ENCODE measurements at regions not wholly inside any gene's neighbourhood (a gene's known extent, or its start where the extent isn't known, plus 50 kb on each side); places are given as distances from the start of the nearest gene placed in this dataset.
"Not testable (repeated sequence)": the region's sequence is repeated elsewhere in the genome, so short reads cannot be mapped to it uniquely, and the experiment has no call there.

DNA sequence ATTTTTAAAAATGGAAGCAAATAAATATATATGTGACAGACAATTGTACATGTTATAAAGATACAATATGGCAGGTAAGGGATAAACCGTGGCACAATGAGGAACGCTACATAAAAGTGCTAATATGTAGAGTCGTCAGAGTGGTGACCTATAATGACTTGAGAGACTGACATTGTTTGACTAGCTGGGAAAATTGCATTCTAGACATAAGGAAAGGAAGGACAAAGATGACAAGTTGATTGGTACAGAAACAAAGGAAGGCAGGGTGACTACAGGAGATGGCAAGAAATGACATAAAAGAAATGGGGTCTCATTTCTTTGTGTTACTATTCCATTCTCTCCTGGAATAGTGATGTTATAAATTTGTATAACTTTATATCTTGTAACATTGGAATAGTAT lies 420.4 kb downstream of the DSC3 start:
- no peak for DNase-seq

DNA sequence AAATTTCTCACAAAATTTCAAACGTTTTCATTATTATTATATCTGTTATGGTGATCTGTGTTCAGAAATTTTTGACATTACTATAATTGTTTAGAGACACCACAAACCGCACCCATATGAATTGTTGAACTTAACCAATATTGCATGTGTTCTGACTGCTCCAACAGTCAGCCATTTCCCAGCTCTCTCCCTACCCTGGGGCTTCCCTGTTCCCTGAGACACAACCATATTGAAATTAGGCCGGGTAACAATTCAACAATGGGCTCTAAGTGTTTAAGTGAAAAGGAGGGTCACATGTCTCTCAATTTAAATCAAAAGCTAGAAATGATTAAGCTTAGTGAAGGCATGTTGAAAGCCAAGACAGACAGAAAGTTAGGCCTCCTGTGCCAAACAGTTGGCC lies 424.0 kb downstream of the DSC3 start:
- no peak for DNase-seq

DNA sequence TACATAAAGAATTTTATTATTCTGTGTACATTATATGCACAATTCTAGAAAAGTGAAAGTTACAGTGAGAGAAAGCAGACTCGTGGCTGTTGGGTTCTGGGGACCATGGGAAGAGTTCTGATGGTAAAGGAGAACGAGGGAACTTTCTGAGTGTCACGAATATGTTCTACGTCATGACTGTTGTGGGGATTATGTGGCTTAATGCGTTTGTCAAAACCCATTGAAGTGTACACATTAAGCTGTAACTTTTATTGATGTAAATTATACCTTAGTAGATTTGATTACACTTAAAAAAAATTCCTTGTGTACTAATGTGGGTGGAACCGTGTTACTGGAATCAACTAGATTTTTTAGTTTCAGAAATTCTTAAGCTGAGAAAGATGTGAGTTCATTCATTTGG lies 426.1 kb downstream of the DSC3 start:
- DNase-seq = no peak

DNA sequence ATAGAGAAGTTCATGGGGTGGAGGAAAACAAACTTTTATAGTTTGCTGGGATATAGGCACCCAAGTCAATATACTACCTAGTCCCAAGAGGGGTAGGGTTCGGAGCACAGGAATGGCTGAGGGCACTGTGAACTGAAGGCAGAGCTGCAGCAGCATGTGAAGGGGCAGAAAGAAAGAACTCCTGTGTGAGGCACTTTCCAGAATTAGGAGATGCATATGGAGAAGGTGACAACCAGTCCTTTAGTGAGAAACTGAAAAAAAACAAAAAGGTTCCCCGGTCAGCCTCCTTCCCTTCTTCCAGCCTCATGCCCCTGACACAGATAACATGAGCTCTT lies 429.1 kb downstream of the DSC3 start:
- no peak for DNase-seq

DNA sequence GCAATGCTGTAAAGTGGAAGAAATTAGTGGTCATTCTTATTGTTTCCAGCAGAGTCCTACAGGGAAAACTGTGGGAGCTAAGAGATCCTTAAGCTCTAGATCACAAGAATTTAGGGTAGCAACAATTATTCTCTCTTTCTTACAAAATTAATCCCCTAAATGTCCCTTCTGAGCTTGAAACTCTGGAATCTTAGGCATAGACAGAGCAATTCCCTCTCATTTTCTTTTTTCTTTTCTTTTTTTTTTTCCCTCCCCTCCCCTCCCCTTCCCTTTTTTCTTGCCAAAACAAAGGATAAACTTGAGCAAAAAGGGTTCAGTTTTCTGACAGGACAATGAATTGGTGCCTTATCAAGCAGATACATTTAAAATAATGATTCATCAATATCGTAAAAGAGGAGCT lies 441.0 kb downstream of the DSC3 start:
- no peak for DNase-seq

DNA sequence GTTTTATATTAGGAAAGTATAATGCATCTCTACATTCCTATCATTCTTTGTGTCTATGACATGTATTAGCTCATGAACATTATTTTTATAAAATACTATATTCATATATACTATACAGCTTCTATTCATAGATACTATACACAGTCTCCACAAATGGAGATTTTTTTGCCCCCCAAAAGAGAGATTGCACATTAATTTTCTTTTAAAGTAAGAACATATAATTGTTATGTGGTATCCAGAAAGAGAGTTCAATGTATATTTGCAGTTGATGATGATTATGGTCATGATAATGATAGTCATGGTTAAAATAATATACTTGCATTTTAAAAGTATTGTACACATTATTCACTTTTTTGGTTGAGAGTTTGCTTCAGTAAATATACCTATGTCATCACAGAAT lies 445.3 kb downstream of the DSC3 start:
- DNase-seq = no peak

DNA sequence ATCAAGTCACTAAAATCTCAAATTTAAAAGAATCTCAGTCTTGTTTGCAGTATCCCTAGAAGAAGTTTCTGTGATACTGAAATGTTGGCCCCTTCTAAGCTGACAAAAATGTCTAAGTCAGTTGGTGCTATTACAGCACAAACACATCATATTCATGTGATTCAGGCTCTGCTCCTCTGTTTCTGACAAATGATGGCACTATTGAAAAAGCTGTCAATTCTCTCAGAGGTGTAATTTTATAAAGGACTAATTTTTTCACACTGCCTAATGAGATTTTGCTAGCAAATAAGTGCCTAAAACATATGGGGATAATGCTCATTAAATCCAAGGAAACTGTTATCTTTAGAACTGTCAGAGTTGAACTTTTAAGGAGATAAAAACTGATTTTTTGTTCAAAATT lies 445.9 kb downstream of the DSC3 start:
- no peak for DNase-seq

DNA sequence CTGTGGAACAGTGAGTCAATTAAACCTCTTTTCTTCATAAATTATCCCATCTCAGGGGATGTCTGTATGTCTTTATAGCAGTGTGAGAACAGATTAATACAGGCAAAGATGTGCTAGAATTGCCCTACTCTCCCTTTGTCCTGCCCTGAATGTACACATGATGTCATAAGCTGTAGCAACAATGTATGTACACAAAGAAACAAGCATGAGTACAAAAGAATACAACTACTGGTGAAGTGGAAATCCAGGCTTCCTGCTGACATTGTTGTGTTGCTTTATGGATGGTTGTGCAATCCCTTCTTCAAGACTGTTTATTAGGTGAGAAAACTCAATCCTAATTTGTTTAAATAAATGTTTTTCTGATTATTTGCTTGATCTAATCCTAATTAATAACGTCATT lies 446.6 kb downstream of the DSC3 start:
- DNase-seq = no peak

DNA sequence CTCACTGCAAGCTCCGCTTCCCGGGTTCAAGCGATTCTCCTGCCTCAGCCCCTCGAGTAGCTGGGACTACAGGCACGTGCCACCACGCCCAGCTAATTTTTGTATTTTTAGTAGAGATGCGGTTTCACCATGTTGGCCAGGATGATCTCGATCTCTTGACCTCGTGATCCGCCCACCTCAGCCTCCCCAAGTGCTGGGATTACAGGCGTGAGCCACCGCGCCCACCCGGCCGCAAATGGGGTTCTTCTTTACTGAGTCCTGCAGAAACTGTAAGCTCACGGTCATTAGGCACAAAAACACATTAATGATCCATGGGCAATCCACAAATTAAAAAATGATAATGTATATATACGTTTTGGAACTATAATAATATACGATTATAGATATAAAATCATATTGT lies 447.6 kb downstream of the DSC3 start:
- not testable (repeated sequence) for DNase-seq

DNA sequence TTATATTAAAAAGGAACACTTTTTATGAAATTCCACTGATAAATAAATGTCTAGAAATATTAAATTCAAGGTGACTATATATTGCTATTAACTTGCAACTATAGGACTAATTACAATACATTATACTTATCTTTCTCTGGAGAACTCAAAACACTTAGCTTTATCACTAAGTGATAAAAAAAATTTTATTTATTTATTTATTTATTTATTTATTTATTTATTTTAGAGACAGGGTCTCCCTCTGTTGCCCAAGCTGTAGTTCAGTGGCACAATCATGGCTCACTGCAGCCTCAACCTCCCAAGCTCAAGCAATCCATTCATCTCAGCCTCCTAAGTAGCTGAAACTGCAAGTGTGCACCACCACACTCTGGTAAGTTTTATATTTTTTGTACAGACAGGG lies 451.1 kb downstream of the DSC3 start:
- DNase-seq = no peak

DNA sequence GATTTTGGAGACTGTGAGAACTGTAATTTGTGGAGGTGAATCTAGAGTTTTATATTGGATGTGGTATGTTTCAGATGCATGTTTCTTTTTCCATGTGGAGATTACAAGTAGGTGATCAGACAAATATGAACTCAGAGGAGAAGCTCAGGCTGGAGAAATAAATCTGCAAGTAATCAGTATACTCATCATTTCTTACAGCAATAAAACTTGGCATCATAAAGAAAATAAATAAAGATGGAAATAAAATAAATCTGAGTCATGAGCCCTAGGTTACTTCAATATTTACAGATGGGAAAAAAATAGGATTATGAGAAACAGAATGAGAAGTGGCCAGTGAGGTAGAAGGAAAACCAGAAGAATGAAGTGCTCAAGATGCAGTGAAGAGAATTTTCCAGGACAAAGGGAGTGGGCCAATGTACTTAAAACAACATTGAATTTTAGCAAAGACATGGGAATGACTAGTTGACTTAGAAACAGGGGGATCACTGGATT lies 453.8 kb downstream of the DSC3 start:
- no peak for DNase-seq

DNA sequence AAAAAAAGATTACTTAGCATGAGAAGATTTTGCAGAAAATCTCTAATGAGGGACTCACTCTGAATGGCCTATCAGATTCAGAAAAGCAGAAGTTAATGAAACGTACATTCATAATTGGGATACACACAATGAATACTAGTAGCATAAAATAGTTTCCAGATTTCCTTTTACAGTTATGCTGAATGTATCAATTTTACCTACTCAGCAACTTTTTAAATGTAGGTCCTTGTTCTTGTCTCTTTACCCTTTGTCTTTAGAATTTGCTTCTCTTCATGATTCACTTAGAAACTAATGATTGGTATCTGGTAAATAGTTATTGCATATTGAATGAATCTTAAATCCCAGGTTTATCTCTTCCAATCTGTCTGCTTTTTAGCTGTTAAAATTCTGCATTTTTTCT lies 458.8 kb downstream of the DSC3 start:
- no peak for DNase-seq

DNA sequence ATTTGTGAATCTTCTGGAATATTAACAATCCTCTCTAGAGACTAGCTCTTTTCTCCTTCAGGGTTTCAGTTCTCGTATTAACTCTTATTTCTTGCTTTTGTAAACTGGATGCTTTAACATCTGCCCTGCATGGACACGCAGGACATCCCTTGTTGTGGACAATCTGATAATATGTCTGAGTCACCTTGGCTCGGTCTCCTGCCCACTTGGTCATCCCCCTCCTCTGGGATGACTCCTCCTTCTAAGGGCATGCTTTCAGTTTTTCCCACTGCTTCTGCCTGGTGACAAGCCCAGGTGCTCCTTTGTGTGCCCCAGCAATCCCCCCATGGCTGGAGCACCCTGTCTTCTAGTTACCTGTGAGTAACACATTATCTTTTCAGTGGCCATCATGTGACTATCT lies 460.5 kb downstream of the DSC3 start:
- DNase-seq = no peak

DNA sequence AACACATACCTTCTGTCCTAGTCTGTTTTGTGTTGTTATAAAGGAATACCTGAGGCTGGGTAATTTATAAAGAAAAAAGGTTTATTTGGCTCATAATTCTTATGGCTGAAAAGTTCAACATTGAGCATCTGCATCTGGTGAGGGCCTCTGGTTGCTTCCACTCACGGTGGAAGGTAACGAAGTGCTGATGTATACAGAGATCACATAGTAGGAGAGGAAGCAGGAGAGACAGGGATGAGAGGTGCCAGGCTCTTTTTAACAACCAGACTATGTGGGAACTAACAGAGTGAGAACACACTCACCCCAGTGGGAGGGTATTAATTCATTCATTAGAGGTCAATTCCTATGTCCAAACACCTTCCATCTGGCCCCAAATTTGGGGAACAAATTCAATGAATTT lies 463.8 kb downstream of the DSC3 start:
- no peak for DNase-seq

DNA sequence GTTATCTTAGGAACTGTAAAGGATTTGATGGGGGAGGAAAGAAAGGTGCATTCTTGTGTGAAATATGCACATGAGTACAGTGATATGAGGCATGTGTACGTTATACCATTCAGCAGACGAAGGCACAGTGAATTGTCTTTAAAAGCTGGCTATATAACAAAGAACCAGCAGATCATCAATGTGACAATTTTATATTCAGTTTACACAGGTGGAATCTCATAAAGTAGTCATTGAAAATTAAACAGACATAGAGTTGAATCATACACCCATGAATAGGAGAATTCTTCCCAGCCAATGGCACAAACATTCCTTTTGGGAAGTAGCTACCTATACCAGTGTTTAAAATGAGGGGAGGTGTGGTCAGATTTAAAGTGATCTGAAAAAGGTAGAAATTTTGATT lies 470.3 kb downstream of the DSC3 start:
- DNase-seq = no peak

DNA sequence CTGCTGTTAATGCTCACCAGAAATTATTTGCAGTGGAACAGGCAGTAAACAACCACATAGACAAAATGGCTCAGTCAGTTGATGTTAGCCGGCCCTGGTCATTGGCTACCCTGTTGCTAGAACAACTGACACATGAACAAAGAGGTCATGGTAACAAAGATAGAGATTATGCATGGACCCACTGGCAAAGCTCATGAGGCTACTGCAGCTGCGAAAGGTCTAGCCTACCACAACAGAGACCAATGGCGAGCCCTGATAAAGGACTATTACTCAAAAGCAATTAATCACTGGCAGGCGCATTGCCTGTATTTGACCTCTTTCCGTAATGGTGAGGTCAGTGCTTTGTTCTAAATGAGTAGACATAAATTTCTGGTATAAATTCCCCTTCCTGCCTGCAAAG lies 474.2 kb downstream of the DSC3 start:
- DNase-seq = no peak

DNA sequence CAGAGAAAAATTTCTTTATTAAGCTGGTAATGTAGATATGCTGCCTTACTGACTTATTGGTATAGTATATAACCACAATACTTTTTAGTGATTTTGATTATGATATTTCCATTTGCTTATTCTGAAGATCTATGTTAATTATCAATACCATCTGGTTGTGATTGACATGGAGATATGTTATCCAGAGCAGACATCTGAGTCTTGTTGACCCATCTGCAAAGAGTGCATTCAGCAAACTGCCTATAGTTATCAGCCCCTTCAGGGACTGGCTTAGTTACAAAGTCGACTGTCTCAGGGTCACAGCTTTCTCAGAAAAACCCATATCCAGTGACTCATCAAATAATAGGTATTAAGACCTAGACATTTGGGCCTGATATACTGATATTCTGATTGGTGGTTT lies 475.7 kb downstream of the DSC3 start:
- DNase-seq = no peak

DNA sequence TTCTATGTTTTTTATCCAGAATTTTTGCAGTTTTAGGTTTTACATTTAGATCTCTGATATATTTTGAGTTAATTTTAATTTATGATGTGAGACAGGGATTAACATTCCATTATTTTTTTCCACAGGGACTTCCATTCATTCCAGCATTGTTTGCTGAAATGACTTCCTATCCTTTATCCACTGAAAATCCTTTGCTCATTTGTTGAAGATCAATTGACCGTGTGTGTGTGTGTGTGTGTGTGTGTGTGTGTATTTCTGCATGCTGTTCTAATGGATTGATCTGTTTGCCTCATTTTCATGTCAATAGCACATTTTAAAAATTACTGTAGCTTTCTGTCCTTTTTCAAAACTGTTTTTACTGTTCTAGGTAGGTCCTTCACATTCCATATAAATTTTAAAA lies 480.3 kb downstream of the DSC3 start:
- DNase-seq = no peak

DNA sequence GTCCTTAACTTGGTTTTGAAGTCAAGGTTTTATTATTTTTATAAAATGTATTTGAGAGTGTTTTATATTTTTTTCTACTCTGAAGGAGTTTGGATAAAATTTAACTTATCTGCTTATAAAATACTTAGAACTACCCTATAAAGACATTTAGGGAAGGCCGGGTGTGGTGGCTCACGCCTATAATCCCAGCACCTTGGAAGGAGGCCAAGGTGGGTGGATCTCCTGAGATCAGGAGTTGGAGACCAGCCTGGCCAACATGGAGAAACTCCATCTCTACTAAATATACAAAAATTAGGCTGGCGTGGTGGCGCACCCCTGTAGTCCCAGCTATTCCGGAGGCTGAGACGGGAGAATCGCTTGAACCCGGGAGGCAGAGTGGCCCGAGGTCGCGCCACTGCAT lies 486.4 kb downstream of the DSC3 start:
- DNase-seq = no peak

DNA sequence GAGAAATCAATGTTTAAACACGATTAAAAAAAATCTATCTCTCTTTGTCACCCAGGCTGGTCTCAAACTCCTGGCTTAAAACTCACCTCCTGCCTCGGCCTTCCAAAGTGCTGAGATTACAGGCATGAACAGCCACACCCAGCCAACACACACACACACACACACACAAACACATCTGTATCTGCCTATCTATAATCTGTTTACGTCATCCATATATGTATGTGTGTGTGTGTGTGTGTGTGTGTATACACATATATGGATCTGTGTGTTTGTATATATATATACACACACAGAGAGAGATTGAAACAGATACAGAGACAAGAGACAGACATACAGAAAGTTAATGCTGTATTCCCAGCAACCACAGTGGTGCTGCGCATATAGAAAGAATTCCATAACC lies 497.1 kb downstream of the DSC3 start:
- DNase-seq = no peak

DNA sequence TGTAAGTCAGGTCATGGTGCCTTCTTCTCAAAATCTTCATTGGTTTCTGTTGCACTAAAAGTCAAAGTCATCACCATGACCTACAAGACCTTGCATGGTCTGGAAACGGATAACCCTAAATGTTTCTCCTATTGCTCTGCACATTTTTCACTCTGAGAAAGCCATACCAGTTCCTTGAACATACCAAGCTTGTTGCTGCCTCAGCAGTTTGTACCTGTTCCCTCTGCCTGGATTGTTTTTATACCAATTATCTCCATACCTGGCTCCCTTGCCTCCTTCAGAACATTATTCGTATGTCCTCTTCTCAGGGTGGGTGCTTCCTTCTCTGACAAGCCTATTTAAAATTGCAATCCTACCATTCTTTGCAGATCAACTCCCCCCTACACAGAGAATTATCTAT lies 498.4 kb downstream of the DSC3 start:
- no peak for DNase-seq

DNA sequence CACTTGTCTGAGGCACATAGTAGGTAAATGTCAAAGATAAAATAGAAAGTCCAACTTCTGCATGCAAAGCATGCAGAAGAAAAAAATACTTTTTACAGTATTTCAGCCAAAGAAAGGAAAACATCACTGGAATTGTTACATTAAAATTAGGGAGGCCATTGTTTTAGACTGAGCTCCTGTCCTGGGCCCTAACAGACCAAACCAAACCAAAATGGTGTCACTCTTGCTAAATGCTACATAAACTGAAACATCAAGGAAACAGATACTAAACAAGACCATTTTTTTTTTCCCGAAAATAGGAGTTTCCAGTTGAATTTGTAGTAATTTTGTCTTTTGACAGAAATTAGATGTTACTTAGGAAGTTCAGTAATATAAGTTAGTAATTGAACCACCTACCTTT lies 508.8 kb downstream of the DSC3 start:
- DNase-seq = no peak

DNA sequence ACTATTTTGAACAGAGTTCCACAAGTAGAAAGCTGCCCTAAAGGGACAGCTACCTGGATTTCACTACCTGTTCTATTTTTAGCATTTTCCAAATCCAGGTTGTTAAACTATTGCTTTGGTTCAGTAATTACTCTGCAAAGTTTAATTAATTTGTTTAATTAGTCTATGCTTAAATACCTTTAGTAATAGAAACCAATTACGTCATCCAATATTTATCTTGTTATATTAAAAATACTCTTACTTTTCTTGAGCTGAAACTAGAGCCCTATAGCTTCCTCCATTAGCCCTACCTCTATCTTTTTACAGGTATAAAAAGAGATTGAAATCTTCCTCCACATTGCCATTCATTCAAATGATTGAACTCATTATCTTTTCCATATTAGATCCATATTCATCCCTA lies 514.6 kb downstream of the DSC3 start:
- DNase-seq = no peak

DNA sequence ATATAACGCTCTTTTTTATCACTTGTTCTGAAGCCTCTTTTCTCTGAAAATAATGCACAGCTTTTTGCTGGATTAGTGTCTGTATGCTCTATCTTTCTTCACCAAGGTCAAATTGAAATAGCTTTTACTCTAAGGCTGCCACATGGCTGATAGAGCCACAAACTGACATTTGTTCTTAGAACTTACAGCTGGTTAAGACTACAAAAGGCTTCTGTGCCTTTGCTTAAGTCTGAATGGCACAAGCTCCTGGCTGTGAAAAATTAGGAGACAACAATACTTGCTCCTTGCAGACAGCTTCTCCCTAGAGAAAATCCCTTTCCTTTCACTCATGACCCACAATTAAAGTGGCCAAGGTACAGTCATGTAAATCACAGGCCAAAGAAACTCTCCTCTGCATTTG lies 515.3 kb downstream of the DSC3 start:
- DNase-seq = no peak

DNA sequence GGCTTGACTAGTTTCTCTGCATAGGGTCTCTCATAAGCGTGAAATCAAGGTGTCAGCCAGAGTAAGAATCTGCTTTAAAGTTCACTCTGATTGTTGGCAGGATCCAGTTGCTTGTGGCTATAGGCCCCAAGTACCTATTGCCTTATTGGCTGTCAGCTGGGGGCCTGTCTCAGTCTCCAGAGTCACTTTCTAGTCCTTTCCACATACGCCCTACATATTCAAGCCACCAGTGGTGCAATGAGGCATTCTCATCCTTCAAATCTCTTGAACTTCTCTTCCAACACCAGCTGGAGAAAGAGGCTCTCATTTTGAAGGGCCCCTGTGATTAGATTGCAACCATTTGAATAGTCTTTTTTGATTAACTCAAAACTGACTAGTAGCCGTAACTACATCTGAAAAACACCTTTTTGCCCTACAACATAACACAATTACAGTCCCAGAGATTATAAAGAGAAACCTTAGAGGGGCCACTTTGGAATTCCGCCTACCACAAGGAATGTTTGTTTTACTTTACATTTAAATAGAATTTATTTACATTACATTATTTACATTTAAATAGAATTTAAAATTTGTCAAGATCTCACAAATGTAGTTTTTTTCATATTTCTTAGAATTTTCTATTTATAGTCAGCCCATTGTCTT lies 520.1 kb downstream of the DSC3 start:
- no peak for DNase-seq

DNA sequence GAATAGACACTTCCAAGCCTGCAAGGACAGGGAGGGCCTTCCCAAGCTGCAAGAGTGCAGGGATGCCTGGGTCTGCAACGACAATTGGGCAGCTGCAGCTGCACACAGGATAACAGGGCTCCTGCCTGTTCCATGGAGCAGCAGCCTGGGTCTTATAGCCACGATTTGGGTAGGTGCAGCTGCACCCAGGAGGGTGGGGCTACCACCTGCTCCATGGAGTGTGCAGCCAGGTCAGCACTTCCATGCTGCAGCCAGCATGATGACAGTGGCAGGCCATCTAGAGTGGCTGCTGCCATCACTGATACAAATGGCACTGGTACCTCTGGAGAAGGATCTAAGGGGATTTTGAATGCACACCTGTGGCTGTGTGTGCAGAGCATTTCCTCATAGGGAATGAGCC lies 528.5 kb downstream of the DSC3 start:
- no peak for DNase-seq
